Middle frontal gyrus (tissue), 1 donor: ENCODE measurements at regions not wholly inside any gene's neighbourhood (a gene's known extent, or its start where the extent isn't known, plus 50 kb on each side); places are given as distances from the start of the nearest gene placed in this dataset.

ENCODE experiments used
- DNase-seq: peaks from one replicate; pipeline ENCODE4 v3.0.0-alpha.2; 2015; ENCODE audit warnings: low spot score; ENCODE audit errors: extremely low spot score

DNA sequence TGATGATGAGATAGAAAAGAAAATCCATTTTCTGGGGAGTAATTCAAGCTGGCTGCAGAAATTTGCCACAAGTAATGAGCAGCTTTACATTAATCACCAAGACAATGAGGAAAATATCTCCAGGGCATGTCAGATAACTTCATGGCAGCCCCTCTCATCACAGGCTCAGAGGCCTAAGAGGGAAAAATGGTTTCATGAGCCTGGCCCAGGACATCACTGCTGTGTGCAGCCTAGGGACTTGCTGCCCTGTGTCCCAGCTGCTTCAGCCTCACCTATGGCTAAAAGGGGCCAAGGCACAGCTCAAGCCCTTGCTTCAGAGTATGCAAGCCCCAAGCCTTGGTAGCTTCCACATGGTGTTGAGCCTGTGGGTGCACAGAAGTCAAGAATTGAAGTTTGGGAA, 161.7 kb downstream of the OPA1 start:
- no peak for DNase-seq

DNA sequence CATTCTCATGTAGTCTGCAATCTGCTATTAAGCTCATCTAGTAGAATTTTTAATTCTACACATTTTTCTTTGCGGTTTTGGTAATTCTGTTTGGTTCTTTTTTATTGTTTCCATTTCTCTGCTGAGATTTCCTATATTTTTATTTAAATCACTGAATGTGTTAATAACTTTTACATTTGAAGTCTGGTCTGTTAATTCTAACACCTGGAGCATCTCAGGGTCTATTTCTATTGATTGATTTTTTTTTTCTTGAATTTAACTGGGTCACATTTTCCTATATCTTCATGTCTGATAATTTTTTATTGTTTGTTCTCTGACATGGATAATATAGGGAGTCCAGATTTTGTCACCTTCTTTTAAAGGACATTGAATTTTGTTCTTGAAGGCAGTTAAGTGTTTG, 163.5 kb downstream of the OPA1 start:
- no peak for DNase-seq

DNA sequence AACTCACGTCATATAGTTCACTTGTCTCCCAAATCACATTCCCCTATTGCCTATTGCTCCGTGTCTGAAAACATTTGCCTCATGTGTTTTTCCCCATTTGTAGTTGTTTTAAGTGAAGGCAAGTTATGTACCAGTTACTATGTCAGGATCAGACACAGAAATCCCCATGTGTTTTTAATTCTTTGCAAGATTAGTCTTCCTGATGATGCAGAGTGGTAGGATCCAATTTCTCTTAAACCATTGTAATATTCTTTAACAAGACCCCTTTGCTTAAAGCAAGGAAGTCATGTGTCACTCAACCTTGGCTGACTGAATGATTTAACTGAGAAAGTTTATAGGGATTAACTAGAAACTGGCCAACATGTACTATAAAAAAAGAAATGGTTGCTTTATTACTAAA, 164.4 kb downstream of the OPA1 start:
- no peak for DNase-seq

DNA sequence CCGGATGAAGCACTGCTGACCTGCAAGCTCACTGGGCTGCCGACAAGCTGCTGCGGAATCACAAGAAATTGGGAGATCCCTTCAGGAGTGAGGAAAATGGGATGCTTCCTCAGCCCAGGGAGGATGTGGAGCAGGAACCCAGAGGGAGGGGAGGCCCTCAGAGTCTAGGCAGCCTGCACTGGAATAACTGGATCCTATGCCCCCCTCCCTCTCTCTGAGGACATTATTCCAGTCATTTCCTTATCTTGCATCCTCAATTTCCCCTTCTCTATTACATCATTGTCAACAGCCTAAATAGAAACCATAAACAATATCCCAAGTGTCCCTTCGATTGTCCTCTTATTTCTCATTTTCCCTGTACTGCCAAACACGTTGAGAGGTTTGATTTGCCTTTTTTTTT, 169.0 kb downstream of the OPA1 start:
- DNase-seq = no peak

DNA sequence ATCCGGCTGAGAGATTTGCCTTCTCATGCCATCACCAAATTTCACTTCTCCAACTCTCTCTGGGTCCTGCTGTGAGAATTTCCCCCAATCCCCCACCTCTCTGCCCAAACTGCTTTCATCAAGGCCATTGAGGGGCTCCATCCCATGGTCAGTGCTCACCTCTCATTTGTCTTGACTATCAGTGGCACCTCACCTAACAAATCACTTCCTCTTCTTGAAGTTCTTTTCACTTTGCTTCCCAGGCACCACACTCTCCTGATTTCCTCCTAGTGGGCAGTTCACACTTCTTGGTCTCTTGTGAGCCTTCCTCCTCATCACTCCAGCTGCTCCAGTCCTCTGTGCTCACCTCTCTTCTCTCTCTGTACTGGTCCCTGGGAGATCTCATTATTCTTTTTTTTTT, 169.6 kb downstream of the OPA1 start:
- no peak for DNase-seq

DNA sequence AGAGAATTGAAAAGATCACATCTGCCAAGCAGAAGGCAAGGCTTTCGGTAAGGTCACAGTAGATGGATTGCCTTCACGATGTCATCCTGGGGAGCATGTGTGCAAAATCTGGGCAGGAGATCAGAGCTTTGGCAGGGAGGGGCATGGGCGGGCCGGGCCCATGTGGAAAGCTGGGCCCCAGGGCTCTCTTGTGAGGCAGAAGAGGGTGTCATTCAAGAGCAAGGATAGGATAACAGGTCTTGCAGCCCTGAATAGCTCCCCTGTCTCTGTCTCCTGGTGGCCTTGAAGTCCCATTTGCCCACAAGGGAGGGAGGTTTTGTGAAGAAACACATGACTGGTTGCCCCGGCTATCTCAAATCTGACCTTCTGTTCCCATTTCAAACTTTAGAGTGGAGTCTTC, 172.0 kb downstream of the OPA1 start:
- no peak for DNase-seq

DNA sequence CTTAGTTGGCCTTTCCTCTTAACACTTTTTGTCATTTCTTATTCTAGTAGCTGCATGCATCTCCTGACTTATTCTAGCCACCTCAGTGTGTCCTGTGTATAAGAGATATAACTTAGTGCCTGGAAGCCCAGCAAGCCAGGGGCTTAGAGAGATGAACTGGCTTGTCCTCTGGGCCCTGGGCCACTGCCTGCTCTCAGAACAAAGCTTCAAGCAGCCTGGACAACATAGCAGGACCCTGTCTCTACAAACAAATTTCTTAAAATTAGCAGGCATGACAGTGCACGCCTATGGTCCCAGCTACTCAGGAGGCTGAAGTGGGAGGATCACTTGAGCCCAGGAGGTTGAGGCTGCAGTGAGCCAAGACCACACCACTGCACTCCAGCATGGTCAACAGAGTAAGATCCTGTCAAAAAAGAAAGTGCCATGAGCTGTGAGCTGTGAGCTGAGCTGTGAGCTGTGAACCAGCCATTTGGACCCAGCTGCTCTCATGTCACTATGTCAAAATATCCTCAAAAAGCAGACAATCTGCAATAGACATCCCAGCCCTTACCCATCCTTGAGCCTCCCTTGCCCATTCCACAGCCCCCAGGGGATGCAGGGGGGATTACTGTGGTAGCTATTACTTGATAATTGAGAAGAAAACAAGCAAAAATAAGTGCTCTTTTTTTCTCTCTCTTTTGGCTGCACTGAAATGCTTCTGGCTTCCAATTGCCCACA, 174.5 kb downstream of the OPA1 start:
- no peak for DNase-seq

DNA sequence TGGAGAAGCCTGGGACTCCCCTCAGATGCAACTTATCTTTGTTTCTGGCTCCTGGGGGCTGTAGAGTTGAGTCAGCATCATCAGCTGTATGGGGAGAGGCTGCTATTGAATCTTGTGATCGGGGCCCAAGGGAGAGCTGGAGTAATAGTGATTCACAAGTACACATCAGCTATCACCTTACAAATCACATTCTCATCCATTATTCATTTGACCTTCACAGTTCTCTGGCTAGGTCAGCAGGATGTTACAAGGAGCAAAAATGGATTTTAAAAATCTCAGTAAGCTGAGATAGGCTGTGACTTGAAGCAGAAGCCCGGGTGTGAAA, 175.0 kb downstream of the OPA1 start:
- no peak for DNase-seq

DNA sequence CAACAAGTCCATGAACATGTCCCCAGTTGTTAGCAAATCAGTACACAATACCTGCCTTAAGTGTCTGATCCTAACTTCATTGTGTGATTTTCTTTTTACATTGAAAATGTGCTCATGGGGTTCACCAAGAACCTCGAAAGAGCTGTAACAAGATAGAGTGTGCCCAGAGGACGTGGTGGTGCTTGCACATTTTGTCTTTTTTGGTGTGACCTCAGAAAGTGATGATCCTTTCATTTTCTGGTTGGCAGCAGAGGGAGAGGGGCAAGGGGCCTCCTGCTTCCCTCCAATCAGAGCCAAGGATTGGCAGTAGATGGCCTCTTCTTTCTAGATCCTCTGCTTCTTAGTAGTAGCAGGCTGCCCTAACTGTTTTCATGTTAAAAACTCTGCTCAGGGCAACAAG, 176.4 kb downstream of the OPA1 start:
- DNase-seq = no peak

DNA sequence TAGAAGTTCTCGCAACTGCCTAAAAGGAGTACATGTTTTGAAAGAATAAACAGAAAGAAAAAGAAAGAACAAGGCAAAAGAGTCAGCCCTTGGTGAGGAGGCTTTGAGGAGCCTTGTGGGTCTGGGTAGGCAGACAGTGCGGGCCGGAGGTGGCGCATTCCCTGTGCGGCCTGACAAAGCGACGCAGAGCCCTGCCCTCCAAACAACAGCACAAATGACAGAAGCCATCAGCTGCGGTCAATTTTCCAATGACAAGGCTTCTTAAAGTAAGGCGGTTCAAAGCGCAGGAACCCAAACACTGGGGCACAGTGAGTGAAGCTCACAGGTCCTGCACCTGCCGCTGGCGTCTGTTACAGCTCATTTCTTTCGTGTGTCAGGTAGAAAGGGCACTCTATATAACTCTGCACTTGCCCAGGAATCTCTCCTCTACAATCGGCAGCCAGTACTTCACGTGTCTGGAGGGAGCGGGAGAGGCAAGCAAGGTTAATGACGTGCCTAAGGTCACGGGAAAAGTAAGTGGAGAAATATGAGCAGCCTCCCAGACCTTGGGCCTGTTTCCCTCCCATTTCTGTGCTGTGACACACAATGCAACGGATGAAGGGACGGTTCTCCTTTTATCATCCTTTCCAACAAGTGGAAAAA, 178.1 kb downstream of the OPA1 start:
- DNase-seq = no peak

DNA sequence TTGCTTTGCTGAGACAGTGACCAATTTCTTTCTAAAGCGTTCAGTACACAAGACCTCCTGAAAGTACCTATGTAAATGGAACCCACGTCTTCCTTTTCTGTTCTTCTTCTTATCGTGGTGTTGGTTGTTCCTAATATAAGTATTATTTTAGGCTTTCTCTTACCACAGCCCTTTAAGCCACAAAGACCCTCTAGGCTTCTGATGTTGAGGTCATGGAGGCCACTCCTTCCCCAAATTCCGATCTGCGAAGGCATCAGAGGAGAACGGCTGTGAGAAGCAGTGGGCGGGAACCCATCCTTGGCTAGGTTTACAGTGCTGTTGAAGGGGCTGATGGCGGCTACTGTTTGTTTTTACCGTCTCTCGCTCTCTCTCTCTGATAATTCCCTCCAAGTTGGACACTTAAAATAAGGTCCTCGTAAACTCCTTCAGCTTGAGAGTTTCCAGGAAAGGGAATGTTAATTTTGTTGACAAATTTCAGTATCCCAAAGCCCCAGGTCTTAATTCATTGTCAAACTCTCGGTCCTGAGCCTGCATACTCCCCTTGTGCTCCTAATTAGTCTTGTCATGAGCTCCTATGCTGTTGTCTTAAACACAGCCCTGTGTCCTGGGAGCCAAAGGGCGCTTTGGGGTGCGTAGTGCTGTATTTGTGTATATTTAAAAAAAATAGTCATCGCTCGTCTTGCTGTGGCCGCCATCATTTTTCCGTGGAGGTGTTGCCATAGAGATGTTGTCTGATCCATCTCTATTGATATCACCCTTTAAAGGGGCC, 178.8 kb downstream of the OPA1 start:
- no peak for DNase-seq

DNA sequence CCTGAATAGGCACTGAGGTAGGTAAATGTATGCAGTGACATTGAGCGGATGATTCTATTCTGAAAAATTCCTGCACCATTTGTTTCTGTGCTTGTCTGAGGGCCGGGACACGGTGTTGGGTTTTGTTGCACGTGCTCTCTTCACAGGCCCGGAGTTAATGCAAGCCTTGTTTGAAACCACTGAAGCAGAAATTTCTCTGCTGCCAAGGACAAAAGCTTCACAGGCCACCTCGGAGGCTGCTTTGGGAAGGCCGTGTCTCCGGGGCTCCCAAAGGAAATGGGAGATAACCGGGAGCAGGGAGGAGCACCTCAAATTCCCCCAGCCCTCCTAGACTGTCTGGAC, 179.4 kb downstream of the OPA1 start:
- DNase-seq = no peak

DNA sequence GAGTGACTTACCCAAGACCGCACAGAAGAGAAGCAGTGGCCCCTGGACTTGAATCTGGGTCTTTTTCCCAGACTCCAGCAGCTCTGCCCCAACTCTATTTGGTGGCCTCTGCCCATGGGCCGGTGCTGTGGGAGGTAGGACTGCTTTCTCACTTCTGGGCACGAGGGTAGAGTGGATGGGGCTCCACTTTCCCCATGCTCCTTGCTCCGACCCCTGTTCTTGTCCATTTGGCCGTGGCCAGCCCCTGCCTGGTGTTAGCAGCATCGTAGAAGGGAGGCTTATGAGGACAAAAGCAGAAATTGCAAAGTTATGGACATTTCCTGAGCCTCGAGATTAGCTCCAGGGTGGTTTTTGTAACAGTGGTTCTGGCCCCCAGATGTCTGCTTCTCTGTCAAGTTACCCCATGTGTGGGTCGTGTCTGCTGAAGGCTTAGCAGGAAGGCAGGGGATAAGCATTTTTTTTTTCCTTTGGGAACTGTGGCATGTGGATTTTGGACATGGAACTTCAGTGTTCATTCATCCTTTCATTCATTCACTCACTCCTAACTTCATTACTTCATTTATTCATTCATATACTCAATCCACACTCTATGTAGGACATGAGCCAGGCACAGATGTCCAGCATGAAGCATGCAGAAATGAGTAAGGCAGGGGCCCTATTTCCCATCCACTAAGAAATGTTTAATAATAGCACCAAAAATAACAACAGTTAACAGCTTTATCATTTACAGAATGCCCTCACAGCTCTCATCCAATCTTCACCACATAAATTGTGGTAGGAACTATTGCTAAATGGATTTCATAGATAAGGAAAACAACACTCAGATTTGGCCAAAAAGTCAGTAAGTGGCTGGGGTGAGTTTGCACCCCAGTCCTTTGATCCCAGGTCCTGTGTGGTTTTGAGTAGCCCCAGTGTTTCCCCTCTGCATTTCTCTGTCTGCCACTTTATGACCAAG, 180.5 kb downstream of the OPA1 start:
- no peak for DNase-seq

DNA sequence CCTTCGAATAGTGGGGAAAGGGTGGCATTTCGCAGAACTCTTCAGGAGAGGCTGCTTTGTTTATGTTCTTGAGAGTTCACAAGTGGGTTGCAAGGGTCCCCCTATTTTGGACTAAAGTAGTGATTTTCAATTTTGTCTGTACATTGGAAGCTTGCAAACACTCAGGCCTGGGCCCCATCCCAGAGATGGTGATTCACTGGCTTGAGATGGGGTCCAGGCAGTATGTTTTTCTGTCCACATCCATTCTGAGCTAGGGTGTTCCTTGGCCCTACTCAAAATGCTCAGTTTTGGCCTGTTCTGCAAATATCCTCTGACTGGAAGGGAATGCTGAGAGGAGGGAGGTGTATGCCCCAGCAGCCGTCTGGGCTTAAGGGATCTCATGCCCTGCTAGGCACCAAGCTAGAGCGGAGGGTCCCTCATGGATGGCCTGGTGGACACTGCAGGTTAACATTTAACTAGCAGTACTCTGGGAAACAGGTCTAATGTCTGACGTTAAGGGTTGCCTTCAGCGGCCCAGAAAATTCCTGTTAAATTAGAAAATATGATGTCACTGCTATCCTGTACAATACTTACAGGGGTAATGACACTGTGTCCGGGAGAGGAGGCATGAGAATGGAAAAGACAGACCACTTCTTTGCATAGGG, 181.4 kb downstream of the OPA1 start:
- no peak for DNase-seq

DNA sequence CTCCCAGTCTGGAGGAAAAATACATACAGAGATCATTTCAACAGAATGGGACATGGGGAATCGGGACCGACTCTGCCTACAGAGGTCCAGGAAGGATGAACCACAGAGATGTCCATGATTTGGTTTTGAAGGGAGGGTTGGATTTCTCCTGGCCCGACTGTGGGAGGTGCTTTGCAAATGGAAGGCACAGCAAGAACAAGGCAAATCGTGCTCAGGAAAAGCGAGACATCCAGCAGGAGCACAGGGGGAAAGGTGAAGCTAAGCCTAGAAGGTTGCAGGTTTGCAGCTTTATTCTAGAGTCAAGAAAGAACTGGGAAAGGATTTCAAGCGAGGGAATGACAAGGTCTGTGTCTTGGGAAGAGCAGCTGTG, 181.9 kb downstream of the OPA1 start:
- DNase-seq = no peak

DNA sequence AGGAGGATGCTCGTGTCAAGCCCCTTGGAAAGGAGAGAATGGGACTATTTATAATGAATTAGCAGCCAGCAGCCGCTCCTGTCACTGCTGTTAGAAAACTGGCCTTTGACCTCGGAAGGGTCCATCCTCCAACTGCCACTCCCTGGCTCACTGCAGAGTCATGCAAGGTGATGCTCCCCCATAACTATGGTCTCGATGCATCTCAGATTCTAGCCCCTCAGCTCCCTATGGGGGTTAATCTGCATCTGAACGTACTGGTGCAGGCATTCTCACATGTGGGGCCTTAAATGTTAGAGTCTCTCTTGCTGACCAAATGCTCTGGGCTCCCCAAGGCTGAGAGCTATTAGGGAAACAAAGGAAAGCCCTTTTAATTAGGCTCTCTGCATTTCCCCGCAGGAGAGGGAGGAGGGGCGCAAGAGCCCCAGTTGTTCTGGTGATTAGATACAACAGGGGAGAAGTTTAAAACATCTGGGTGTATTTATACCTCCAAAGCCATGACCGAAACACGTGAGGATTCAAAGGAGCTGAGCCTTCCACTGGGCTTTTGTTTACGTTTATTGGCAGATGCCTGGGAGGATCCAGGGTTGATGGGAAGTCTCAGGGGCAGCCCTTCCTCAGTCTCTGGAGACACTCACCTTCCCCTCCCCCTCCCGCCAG, 182.5 kb downstream of the OPA1 start:
- no peak for DNase-seq

DNA sequence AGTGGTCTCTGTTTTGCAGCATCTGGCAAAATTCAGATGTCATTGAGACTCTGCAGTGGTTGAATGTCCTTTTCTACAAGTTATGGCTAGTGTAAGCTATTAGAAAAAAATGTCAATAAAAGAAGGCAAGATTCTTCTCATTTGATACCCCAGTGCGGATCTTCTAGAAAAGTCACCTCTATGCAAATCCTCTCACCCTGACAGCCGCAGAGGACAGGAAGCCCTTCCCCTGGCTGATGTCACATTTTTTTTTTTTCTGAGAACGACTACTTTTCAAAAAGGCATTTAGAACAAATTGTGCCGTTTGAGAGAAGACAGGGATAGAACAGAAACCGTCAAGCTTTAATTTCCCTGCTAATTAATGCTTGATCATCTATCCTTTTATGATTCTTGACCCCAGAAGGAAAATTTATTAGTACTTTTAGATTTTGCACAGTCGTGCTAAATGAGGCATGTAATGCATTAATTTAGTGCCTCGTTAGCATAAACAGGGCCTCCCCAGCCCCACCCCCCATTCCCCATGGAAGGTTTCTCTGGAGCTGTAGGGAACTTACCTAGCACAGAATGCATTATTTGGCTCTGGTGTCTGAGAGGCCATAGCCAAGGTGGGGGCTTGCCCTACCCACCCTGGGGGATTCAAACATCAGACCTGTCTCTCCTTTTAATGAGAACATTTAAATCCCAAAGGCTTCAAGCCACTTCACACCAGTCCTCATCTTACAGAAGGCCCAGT, 183.8 kb downstream of the OPA1 start:
- DNase-seq = no peak

DNA sequence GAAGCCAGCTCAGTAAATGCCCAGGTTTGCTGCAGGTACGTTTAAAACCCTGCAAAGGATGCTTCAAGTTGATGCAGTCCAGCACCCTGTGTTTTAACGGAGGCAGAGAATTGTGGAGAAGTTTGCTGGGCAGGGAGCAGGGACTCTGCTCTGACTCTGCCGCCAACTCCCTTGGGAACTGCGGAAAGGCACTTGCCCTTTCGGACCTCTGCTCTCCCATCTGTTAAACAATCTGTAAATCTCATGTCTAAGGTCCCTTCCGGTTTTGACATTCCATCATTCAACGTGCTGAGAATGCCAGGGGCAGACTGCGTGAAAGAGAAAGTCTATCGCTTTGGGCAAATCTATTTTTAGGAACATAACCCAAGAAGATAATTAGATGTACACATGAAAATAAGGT, 184.5 kb downstream of the OPA1 start:
- no peak for DNase-seq

DNA sequence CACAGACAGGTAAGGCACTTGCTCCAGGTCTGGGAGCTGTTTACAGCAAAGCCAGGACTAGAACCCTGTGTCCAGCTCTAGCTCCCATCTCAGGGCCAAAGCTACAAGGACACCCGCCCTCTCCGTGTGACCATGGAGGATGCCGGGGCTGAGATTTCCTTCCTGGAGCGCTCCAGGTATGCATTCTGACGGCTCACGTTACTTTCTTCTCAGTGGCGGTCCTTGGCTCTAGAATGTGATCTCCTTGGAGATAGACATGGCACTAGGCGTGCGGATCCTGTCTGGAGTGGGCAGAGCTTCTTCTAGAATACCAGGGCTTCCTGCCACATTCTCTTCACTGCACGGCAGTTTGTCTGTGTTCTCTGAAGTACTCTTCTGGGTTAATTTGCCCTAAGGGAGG, 185.7 kb downstream of the OPA1 start:
- no peak for DNase-seq

DNA sequence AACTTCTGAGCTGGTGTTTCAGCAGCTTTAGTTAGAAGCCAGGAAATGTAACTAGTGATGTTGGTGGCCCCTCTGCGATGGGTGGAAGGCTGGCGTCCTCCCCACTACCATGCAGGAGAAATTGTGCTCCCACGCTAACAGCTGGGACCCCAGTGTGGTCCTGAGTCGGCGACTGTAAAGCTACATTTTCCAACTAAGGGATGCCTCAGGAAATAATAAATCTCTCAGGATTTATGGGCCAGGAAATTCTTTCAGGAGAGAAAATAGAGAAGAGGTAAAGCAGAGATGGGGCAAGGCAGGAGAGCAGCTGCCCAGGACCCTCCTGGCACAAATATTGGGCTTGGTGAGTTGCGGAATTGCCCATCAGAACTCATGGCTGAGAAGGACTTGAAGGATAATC, 186.9 kb downstream of the OPA1 start:
- DNase-seq = no peak
